GM12878 (cell line): ENCODE measurements at regions not wholly inside any gene's neighbourhood (a gene's known extent, or its start where the extent isn't known, plus 50 kb on each side); places are given as distances from the start of the nearest gene placed in this dataset.

Experiments
- ATAC-seq: fragments of 200-7000 bp; cut with Tn5 transposase; 3 replicates; pipeline ENCODE4 v1.9.1; 2020; ENCODE audit warnings: mild to moderate bottlenecking, moderate library complexity
- BruUV-seq: library from RNA; stranded (reverse); fragments of 400-500 nt; replicated peaks from 2 replicates; lab custom pipeline; 2021; lab: Mats Ljungman, UMichigan
- CTCF ChIA-PET: fragments of 300-600 bp; sonication (Branson Sonifier 250); formaldehyde crosslinking; extraction: SDS; loops from one replicate; lab custom pipeline; 2021; ENCODE audit warnings: inconsistent platforms; lab: Yijun Ruan, JAX
- POLR2A ChIA-PET: fragments of 350-600 bp; formaldehyde crosslinking; extraction: SDS; loops from one replicate; lab custom pipeline; 2021; ENCODE audit warnings: inconsistent platforms; lab: Charles Lee
- RAD21 ChIA-PET: fragments of 300-600 bp; sonication (Branson Sonifier 250); formaldehyde crosslinking; loops from one replicate; lab custom pipeline; 2023; ENCODE audit warnings: antibody characterized with exemption; ENCODE audit not compliant: unreplicated experiment; lab: Charles Lee
- SMC1A ChIA-PET: fragments of 300-600 bp; sonication (Branson Sonifier 250); formaldehyde crosslinking; loops from one replicate; lab custom pipeline; 2023; ENCODE audit not compliant: unreplicated experiment, uncharacterized antibody; lab: Charles Lee
- DNase-seq: peaks from one replicate; pipeline ENCODE4 v3.0.0-alpha.2; 2011; ENCODE audit warnings: low read depth, low spot score
- FAIRE-seq: peaks from 3 replicates; lab custom pipeline; 2011; peaks lifted over from hg19 to GRCh38; lab: Jason Lieb, UNC
- H2AFZ ChIP-seq: 2 replicates; pipeline ENCODE4 v1.6.0; 2011; ENCODE audit warnings: low read depth, low read length, control low read depth; ENCODE audit not compliant: control insufficient read depth
- H3K27ac ChIP-seq: 2 replicates; pipeline ENCODE4 v1.5.1; 2011; ENCODE audit warnings: control low read depth; ENCODE audit not compliant: control insufficient read depth, insufficient read depth
- H3K27me3 ChIP-seq, 2 experiments: replicated peaks in 1 of 2; 2 replicates each; pipeline versions ENCODE4 v1.6.0 to v1.6.1; 2011; ENCODE audit warnings: low read length in 1 of 2; ENCODE audit not compliant: control insufficient read depth in 2 of 2, insufficient read depth in 2 of 2
- H3K36me3 ChIP-seq, 2 experiments: 2 replicates each; pipeline ENCODE4 v1.5.1; 2011; ENCODE audit warnings: low read length in 1 of 2; ENCODE audit not compliant: control insufficient read depth in 2 of 2, insufficient read depth in 2 of 2
- H3K4me1 ChIP-seq: 2 replicates; pipeline ENCODE4 v1.6.1; 2011; ENCODE audit warnings: mild to moderate bottlenecking, low read length, moderate library complexity, mixed read lengths; ENCODE audit not compliant: control insufficient read depth, insufficient read depth
- H3K4me2 ChIP-seq: 2 replicates; pipeline ENCODE4 v1.6.0; 2011; ENCODE audit warnings: control low read depth; ENCODE audit not compliant: control insufficient read depth, insufficient read depth
- H3K4me3 ChIP-seq: fragments of 200-600 bp; sonication (generic); 2 replicates; pipeline ENCODE4 v1.5.1; 2016
- H3K79me2 ChIP-seq: 2 replicates; pipeline ENCODE4 v1.6.0; 2011; ENCODE audit warnings: low read length; ENCODE audit not compliant: control insufficient read depth, insufficient read depth
- H3K9ac ChIP-seq: 2 replicates; pipeline ENCODE4 v1.8.0; 2011; ENCODE audit warnings: low read length, control low read depth, mixed read lengths; ENCODE audit not compliant: control insufficient read depth, insufficient read depth
- H3K9me3 ChIP-seq: replicated peaks from 3 replicates; pipeline ENCODE4 v1.5.1; 2011; ENCODE audit warnings: mild to moderate bottlenecking, low read length; ENCODE audit not compliant: control insufficient read depth, insufficient read depth
- H4K20me1 ChIP-seq: 2 replicates; pipeline ENCODE4 v1.6.0; 2011; ENCODE audit not compliant: control insufficient read depth, insufficient read depth
- DPF2 ChIP-seq: fragments of 450-650 bp; IDR thresholded peaks from 2 replicates; pipeline ENCODE4 v1.6.1; 2017; ENCODE audit warnings: mild to moderate bottlenecking
- EZH2 ChIP-seq: IDR thresholded peaks from 2 replicates; pipeline ENCODE4 v1.6.1; 2012; ENCODE audit warnings: low read depth, mild to moderate bottlenecking, control low read depth, inconsistent platforms, low read length, borderline replicate concordance; ENCODE audit not compliant: control insufficient read depth
- KAT2A ChIP-seq: conservative IDR thresholded peaks from 2 replicates; pipeline ENCODE4 v1.6.1; 2011; ENCODE audit warnings: low read depth, low read length; ENCODE audit not compliant: control insufficient read depth
- LARP7 ChIP-seq: fragments of 450-650 bp; IDR thresholded peaks from 2 replicates; pipeline ENCODE4 v1.6.1; 2017; ENCODE audit warnings: mild to moderate bottlenecking
- NRF1 ChIP-seq: conservative IDR thresholded peaks from 2 replicates; pipeline ENCODE4 v1.6.1; 2011; ENCODE audit warnings: mild to moderate bottlenecking, low read depth, low read length, improper control_type of control experiment
- POLR2AphosphoS2 ChIP-seq: IDR thresholded peaks from 2 replicates; pipeline ENCODE4 v1.6.1; 2011; ENCODE audit warnings: low read depth, mild to moderate bottlenecking, low read length, improper control_type of control experiment, moderate library complexity
- POLR2AphosphoS5 ChIP-seq: IDR thresholded peaks from 2 replicates; pipeline ENCODE4 v1.6.1; 2011; ENCODE audit warnings: mild to moderate bottlenecking, low read length, inconsistent platforms
- SREBF2 ChIP-seq: IDR thresholded peaks from 2 replicates; pipeline ENCODE4 v1.6.1; 2012; ENCODE audit warnings: mild to moderate bottlenecking, low read length
- TCF3 ChIP-seq: IDR thresholded peaks from 2 replicates; pipeline ENCODE4 v1.6.1; 2012; ENCODE audit warnings: low read depth, mild to moderate bottlenecking, low read length, borderline replicate concordance; ENCODE audit not compliant: insufficient read depth
- ZZZ3 ChIP-seq: IDR thresholded peaks from 2 replicates; pipeline ENCODE4 v1.6.1; 2011; ENCODE audit warnings: low read depth; ENCODE audit not compliant: control insufficient read depth, insufficient read length
- WGBS: methylation state at CpG from one replicate; pipeline ENCODE4 v1.1.6; 2016; ENCODE audit warnings: low lambda C conversion rate; ENCODE audit not compliant: insufficient replicate concordance, insufficient coverage; ENCODE audit errors: missing lambda C conversion rate; 5-methylcytosine and 5-hydroxymethylcytosine counted together
- in situ Hi-C: fragments of 300-500 bp; cut with MboI; formaldehyde crosslinking; loops from 9 replicates; pipeline ENCODE4 v1.14.3; 2018; ENCODE audit warnings: mixed read lengths
- intact Hi-C: fragments of 100-400 bp; cut with micrococcal nuclease; formaldehyde crosslinking; loops from one replicate; pipeline ENCODE4 v1.14.2; 2022; ENCODE audit not compliant: unreplicated experiment
- TF ChIP-seq, protein P1 (sequence below): fragments of 450-650 bp; formaldehyde crosslinking; IDR thresholded peaks from 2 replicates; pipeline ENCODE4 v1.4.0; 2020; ENCODE audit warnings: mild to moderate bottlenecking, moderate library complexity
- TF ChIP-seq, protein P2 (sequence below): fragments of 450-650 bp; IDR thresholded peaks from 2 replicates; pipeline ENCODE4 v1.6.1; 2017; ENCODE audit warnings: mild to moderate bottlenecking, moderate library complexity
- TF ChIP-seq, protein P3 (sequence below): fragments of 450-650 bp; IDR thresholded peaks from 2 replicates; pipeline ENCODE4 v1.6.1; 2016; ENCODE audit warnings: mild to moderate bottlenecking, moderate library complexity, borderline replicate concordance

DNA sequence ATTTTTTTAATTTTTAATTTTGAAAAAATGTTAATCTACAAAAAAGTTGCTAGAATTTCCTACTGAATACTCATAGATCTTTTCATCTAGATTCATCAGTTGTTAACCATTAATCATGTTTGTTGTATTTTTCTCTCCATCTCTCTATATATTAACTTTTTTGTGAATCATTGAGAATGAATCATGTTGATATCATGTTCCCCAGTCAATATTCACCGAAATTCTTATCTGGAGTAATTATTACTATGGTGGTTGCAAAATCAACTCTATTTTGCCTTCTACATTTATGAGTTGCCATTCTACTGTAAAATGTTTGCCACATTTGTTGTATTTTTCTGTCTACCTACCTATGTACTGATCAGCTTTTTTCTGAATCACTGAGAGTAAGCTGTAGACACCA is 154.0 kb downstream of the SPP2 start:
- Histone ChIP-seq H3K79me2 (no peaks in the 10 kb centered on the region), H3K4me1 (no peaks in the 10 kb centered on the region), H3K4me2 (no peak overlapping the region), H3K9me3 (no peaks in the 10 kb centered on the region), H3K27ac (no peak overlapping the region), H4K20me1 (no peaks in the 10 kb centered on the region), H3K36me3 (no peaks in the 10 kb centered on the region), H3K4me3 (no peak overlapping the region), H3K27me3 (0 out of 4 replicates have a peak, but pooled peaks cover 0 to 2% of the 10 kb centered on the region in 2 experiments), H3K9ac (no peak overlapping the region), H2AFZ (no peak overlapping the region)
- CTCF ChIA-PET = no interaction called here
- intact Hi-C loops (no loop called here), in situ Hi-C loops (no loop called here)
- WGBS = 0% methylated on average over 1 of the region's 1 CpG
- SMC1A ChIA-PET = no interaction called here
- RAD21 ChIA-PET = no interaction called here
- FAIRE-seq (no peak), DNase-seq (no peak), ATAC-seq (no peak)
- POLR2A ChIA-PET = interaction anchor here (0.5 kb wide), 1 partner anchor 9 kb away, joined by 5 read pairs; no protein-coding TSS in a partner anchor
- BruUV-seq = no TSS peak
- TF ChIP-seq LARP7 = no peak
- TF ChIP-seq, protein P1, sequence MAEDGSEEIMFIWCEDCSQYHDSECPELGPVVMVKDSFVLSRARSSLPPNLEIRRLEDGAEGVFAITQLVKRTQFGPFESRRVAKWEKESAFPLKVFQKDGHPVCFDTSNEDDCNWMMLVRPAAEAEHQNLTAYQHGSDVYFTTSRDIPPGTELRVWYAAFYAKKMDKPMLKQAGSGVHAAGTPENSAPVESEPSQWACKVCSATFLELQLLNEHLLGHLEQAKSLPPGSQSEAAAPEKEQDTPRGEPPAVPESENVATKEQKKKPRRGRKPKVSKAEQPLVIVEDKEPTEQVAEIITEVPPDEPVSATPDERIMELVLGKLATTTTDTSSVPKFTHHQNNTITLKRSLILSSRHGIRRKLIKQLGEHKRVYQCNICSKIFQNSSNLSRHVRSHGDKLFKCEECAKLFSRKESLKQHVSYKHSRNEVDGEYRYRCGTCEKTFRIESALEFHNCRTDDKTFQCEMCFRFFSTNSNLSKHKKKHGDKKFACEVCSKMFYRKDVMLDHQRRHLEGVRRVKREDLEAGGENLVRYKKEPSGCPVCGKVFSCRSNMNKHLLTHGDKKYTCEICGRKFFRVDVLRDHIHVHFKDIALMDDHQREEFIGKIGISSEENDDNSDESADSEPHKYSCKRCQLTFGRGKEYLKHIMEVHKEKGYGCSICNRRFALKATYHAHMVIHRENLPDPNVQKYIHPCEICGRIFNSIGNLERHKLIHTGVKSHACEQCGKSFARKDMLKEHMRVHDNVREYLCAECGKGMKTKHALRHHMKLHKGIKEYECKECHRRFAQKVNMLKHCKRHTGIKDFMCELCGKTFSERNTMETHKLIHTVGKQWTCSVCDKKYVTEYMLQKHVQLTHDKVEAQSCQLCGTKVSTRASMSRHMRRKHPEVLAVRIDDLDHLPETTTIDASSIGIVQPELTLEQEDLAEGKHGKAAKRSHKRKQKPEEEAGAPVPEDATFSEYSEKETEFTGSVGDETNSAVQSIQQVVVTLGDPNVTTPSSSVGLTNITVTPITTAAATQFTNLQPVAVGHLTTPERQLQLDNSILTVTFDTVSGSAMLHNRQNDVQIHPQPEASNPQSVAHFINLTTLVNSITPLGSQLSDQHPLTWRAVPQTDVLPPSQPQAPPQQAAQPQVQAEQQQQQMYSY (CRISPR knock-in tag) = no peak
- no peak for TF ChIP-seq NRF1
- TF ChIP-seq TCF3 = no peak
- no peak for TF ChIP-seq KAT2A
- TF ChIP-seq, protein P2, sequence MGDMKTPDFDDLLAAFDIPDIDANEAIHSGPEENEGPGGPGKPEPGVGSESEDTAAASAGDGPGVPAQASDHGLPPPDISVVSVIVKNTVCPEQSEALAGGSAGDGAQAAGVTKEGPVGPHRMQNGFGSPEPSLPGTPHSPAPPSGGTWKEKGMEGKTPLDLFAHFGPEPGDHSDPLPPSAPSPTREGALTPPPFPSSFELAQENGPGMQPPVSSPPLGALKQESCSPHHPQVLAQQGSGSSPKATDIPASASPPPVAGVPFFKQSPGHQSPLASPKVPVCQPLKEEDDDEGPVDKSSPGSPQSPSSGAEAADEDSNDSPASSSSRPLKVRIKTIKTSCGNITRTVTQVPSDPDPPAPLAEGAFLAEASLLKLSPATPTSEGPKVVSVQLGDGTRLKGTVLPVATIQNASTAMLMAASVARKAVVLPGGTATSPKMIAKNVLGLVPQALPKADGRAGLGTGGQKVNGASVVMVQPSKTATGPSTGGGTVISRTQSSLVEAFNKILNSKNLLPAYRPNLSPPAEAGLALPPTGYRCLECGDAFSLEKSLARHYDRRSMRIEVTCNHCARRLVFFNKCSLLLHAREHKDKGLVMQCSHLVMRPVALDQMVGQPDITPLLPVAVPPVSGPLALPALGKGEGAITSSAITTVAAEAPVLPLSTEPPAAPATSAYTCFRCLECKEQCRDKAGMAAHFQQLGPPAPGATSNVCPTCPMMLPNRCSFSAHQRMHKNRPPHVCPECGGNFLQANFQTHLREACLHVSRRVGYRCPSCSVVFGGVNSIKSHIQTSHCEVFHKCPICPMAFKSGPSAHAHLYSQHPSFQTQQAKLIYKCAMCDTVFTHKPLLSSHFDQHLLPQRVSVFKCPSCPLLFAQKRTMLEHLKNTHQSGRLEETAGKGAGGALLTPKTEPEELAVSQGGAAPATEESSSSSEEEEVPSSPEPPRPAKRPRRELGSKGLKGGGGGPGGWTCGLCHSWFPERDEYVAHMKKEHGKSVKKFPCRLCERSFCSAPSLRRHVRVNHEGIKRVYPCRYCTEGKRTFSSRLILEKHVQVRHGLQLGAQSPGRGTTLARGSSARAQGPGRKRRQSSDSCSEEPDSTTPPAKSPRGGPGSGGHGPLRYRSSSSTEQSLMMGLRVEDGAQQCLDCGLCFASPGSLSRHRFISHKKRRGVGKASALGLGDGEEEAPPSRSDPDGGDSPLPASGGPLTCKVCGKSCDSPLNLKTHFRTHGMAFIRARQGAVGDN = no peak
- TF ChIP-seq, protein P3, sequence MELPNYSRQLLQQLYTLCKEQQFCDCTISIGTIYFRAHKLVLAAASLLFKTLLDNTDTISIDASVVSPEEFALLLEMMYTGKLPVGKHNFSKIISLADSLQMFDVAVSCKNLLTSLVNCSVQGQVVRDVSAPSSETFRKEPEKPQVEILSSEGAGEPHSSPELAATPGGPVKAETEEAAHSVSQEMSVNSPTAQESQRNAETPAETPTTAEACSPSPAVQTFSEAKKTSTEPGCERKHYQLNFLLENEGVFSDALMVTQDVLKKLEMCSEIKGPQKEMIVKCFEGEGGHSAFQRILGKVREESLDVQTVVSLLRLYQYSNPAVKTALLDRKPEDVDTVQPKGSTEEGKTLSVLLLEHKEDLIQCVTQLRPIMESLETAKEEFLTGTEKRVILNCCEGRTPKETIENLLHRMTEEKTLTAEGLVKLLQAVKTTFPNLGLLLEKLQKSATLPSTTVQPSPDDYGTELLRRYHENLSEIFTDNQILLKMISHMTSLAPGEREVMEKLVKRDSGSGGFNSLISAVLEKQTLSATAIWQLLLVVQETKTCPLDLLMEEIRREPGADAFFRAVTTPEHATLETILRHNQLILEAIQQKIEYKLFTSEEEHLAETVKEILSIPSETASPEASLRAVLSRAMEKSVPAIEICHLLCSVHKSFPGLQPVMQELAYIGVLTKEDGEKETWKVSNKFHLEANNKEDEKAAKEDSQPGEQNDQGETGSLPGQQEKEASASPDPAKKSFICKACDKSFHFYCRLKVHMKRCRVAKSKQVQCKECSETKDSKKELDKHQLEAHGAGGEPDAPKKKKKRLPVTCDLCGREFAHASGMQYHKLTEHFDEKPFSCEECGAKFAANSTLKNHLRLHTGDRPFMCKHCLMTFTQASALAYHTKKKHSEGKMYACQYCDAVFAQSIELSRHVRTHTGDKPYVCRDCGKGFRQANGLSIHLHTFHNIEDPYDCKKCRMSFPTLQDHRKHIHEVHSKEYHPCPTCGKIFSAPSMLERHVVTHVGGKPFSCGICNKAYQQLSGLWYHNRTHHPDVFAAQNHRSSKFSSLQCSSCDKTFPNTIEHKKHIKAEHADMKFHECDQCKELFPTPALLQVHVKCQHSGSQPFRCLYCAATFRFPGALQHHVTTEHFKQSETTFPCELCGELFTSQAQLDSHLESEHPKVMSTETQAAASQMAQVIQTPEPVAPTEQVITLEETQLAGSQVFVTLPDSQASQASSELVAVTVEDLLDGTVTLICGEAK = no peak
- no peak for TF ChIP-seq EZH2
- no peak for TF ChIP-seq POLR2AphosphoS2
- no peak for TF ChIP-seq DPF2
- no peak for TF ChIP-seq POLR2AphosphoS5
- TF ChIP-seq SREBF2 = no peak
- TF ChIP-seq ZZZ3 = no peak
